GM13977 (cell line): ENCODE measurements at regions not wholly inside any gene's neighbourhood (a gene's known extent, or its start where the extent isn't known, plus 50 kb on each side); places are given as distances from the start of the nearest gene placed in this dataset.

Experiments used
- DNase-seq: peaks from one replicate; pipeline ENCODE4 v3.0.0; 2012; ENCODE audit warnings: low spot score
- in situ Hi-C: fragments of 300-500 bp; cut with MboI; formaldehyde crosslinking; loops from one replicate; pipeline ENCODE4 v1.12.0; 2022; ENCODE audit warnings: low sequenced_read_pairs, low pct_unique_long_range_greater_than_20kb, mixed read lengths, inconsistent platforms; ENCODE audit not compliant: unreplicated experiment
- TF ChIP-seq, protein P1 (sequence below): IDR thresholded peaks from 2 replicates; pipeline ENCODE4 v1.5.1; 2012; ENCODE audit warnings: mild to moderate bottlenecking, control low read depth; ENCODE audit not compliant: insufficient read depth; ENCODE audit errors: extremely low read depth, missing control alignments

DNA sequence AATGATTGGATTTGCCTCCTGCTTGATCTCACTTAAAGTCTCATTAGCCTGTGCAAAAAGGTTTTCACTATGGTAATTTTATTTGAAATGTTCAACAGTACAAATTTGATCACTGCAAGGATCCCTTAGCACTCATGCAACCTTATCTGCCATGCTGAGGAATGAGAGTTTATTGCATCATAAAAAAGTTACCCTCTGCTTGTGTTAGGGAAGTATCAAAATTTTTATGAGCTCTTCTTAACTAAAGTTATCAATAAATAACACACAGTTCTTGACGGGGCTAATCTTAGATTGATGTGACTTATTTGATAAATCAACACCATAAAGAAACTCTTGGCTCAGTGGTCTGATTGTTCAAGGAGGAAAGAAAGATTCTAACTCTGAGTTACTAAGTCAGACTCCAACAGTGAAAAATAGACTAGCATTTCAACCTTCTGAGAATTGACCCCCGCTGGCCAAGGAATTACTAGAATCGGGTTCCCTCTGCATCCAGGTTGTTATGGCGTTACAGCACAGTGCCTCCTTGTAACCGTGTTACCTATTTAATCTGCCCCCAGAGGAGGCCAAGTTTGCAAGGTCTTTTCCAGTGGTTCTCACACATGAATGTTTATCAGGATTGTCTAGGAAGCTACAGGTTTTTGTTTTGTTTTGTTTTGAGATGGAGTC lies 259.7 kb downstream of the CDCA7 start:
- in situ Hi-C loops: no loop called here
- TF ChIP-seq, protein P1, sequence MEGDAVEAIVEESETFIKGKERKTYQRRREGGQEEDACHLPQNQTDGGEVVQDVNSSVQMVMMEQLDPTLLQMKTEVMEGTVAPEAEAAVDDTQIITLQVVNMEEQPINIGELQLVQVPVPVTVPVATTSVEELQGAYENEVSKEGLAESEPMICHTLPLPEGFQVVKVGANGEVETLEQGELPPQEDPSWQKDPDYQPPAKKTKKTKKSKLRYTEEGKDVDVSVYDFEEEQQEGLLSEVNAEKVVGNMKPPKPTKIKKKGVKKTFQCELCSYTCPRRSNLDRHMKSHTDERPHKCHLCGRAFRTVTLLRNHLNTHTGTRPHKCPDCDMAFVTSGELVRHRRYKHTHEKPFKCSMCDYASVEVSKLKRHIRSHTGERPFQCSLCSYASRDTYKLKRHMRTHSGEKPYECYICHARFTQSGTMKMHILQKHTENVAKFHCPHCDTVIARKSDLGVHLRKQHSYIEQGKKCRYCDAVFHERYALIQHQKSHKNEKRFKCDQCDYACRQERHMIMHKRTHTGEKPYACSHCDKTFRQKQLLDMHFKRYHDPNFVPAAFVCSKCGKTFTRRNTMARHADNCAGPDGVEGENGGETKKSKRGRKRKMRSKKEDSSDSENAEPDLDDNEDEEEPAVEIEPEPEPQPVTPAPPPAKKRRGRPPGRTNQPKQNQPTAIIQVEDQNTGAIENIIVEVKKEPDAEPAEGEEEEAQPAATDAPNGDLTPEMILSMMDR: no peak
- no peak for DNase-seq

DNA sequence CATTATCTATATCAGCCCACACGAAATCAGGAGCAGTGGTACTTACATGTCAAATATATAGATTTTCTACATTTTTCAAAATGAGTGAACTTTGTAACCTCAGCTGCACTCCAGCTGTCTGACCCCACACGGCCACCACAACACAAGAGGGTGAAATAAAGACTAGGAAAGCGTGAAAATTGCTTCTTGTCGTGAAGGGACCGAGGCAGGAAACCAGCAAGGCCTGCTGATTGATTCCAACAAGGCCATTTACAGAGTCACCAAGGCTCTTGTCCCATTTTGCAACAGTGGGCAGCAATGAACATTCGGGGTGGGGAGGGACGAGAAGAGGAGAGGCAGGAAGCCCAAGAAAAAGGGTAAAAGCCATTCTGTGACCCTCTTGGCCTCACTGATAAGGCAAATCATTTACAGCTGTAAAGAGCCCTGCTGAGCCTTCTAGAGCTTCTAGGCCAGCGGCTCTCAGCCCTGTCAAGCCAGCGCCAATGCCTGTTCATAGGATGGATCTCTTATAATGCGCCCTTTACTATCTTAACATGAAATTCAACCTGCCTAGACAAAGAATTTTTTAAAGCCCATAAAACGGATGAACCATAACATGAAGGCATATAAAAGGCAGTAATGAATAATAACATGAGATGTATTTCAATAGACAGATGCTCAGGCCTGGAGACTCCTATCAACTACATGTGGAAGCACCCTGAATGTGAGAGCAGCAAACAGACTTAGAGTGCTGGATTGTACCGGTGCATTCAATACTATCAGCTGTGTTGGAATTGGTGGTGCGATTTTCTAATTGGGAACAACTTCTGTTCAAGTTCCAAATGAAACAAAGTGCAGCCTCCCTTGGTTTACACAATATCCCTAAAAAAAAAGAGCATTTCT lies 269.0 kb downstream of the CDCA7 start:
- TF ChIP-seq, protein P1: no peak
- in situ Hi-C loops: no loop called here
- DNase-seq: no peak

DNA sequence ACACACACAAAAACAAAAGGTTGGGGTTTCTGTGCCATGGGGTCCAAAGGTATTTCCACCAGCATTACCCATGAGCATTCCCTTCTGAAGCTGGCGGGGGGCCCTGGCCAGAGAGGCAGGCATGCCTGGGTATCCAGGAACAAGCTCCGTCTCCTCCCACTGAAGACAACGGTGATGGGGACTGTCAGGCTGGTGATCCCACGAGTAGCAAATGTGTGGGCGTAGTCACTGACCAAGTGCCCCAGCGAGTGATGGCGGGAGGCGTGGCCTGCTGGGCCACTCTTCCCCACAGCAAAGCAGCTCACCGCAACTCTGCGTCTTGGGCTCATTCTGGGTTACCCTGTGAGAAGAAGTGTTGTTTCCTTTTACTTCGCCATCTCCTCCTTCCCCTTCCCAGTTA lies 270.6 kb downstream of the CDCA7 start:
- in situ Hi-C loops: no loop called here
- no peak for DNase-seq
- TF ChIP-seq, protein P1: no peak

DNA sequence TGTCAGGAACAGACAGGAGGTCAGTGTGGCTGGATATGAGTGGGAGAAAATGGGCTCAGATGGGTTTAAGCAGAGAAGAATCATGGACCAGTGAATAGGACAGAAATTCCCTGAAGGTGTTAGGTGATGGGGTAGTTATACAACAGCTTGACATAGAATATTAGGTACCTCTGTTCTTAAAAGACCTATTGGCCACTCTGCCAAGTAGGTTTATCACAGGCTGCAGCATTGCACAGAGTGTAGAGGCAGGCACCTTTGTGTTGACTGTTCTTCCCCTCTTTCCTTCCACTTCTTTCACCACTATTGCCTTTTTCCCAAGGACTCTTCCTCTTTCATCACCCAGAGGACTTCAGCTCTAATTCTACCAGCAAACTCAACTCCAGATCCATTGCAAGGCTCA lies 274.4 kb downstream of the CDCA7 start:
- in situ Hi-C loops: no loop called here
- TF ChIP-seq, protein P1: no peak
- no peak for DNase-seq

DNA sequence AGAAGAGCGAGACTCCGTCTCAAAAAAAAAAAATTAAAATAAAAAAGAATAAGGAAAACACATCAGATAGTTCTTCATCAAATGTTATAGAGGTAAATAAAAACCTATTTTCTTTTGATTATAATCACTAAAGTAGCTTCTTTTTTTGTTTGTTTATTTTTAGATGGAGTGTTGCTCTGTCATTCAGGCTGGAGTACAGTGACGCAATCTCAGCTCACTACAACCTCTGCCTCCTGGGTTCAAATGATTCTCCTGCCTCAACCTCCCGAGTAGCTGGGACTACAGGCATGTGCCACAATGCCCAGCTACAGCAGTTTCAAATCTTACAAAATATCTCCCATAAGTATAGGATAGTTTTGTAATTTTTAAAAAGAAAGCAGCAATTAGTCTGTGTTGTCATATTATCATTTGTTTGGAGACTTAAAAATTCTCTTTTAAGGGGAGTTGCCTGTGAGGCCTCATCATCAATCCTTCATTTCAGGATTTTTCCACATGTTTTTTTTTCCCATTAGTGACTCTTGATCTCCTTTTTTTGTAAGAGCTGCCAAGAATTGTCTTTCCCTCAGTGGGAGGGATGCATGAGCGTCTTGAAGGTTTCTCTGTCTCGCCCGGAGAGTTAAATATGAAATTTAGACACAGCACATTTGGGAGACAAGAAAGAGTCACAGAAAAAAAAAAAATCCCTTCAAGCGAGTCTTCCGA lies 275.9 kb downstream of the CDCA7 start:
- TF ChIP-seq, protein P1: no peak
- in situ Hi-C loops: no loop called here
- DNase-seq: no peak

DNA sequence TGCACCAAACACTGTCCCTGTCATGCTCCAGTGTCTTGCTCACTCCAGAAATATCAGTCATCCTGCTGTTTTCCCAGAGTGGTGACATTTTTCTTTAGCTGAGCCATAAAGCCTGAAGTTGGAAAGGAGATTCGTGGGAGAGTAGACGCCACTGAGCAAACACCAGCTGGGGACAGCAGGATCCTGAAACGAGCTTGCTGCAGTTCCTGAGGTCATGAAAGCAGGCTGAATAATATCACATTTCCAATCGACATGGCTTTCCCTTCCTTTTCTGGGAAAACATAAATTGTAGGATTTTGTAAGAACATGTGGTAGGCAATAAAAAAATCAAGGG lies 276.4 kb downstream of the CDCA7 start:
- DNase-seq: no peak
- in situ Hi-C loops: no loop called here
- TF ChIP-seq, protein P1: no peak
